HG02588 (cell line): ENCODE measurements at regions not wholly inside any gene's neighbourhood (a gene's known extent, or its start where the extent isn't known, plus 50 kb on each side); places are given as distances from the start of the nearest gene placed in this dataset.

Experiments used
- ATAC-seq: cut with Tn5 transposase; IDR thresholded peaks from one replicate; pipeline ENCODE4 v1.9.1; 2021; ENCODE audit warnings: mild to moderate bottlenecking, moderate library complexity; ENCODE audit not compliant: unreplicated experiment

DNA sequence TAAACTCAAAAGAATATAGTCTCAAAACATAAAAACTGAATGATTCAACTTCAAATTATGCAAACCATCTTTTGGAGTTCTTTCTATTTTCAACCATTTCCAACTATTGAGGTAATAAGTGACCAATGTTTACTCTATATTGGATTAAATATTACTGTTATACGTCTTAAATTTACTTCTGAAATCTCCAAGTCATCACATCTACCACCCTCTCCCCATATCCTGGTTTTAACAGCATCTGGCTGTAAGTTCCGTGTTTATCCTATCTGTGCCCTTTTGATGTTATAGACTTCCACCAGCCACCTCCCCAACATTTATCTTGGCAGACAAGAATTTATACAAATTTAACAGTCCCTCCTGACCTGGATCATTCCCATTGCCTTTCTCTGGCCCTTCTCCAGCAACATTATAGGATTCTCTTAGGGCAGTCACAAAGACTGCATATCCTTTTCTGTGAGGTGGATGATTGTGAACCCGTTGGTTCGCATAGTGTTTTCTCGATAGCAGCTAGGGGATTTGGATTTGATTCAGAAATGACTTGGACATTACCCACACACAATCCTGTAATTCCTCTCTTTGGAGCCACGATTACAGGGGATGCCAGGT, 313.4 kb upstream of the FMN2 start:
- ATAC-seq: no peak

DNA sequence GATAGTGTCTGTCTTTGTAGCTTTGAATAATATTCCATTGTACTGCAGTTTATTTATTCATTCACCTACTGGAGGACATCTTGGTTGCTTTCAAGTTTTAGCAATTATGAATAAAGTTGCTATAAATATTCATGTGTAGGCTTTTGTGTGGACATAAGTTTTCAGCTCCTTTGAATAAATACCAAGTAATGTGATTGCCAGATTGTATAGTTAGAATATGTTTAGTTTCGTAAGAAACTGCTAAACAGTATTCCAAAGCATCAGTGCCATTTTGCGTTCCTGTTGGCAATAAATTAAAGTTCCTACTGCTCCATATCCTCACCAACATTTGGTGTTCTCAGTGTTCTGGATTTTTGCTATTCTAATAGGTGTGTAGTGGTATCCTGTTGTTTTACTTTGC, 311.7 kb upstream of the FMN2 start:
- no peak for ATAC-seq

DNA sequence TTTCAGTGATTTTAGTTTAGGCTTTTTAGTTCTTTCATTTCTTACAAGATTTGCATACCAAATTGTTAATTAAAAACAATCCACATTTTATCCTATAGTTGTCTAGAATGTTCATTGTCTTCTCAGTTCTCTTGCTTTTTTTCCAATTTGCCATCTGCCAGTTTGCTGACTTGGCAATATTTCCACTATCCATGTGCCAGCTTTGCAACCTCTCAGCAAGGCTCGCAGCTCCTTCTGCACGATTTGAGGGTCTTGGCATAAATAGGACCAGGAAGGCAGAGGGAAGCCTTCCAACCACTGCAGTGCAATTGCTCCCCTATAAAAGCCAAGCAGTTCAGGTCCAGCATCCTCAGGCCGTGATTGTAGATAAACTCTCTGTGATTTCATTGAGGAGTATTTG, 306.8 kb upstream of the FMN2 start:
- no peak for ATAC-seq

DNA sequence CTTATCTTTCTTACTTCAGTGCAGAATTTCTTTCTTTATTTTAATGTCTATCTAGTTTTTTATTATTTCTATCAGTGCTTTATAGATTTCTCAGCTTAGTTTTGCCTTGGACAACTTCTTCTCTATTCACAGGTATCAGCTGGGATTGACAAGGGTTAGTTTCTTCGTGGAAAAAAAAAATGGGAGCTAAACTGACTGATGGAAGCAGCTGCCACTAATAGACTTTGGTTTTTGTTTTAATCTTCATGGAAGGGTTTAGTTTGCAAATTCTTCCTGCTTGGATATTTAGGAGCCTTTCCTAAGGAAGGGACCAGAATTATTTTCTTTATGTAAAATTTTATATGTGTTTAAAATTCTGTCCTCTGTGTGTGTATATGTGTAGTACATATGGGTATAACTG, 306.1 kb upstream of the FMN2 start:
- no peak for ATAC-seq

DNA sequence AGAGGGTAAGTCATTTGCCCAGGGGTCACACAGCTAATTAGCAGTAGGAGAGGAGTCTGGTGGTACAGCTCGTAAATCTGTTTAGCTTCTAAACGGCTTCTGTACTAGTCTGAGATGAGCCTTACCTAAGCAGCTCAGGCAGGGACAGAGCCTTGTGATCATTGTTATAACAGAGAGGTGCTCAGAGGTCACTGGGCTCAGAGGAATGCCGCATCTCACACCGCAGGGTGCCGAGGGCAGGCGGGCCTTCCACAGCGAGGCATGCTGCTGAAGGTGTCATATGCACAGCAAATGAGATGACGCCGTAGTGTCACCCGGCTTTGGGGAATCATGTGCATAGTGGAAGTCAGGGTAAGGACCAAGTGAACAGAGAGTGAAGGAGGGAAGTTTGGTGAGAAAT, 305.2 kb upstream of the FMN2 start:
- ATAC-seq: no peak

DNA sequence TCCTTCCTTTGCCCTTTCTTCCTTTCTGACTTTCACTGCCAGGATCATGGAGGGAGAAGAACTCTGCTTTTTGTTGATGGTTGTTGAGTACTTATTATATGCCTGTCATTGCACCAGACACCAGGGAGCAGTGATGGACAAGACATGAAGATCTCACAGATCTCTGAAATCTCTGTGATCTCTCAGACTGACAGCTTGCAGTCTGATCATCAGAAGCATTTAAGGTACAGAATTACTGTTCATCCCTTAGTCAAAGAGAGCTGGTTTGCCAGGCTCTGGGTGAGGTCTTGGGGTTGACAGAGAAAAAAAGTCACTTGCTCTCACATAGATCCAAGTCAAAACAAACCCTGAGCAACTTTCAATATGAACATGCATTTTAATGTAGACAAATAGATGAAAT, 299.5 kb upstream of the FMN2 start:
- no peak for ATAC-seq

DNA sequence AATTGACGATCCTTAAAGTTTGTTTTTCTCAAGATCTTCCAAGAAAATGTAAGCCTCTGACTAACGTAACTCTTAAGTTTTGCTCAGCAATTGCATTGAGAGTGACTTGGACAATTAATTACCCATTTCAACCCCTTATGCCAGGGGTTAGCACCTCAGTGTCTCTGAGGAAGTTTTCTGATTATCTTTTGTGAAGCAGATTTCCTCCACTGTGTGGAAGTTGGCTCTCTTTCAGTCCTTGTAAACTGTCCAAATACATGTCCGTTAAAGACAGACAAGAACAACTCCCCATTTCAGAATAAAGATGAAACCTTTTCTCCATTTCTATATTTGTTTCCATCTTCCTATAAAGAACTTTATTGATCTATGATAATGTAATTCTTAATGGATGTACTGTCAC, 296.4 kb upstream of the FMN2 start:
- no peak for ATAC-seq

DNA sequence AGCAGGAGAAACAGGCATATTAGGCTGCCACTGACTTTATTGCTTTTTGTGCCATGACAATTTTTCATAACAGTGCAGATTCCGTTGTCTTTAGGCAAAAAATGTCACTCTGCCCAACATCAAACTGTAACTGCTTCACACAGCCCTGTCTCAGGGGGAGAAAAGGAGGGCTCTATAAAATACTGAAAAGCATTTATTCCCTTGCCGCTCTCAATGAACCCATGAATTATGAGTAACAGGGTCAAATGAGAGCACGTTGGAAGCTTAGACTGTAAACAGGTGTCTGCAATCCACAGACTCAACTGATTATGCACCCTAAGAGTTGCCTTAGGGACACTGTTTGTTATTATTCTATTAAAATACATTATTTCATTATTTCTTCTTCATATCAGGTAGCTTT, 292.1 kb upstream of the FMN2 start:
- ATAC-seq: no peak

DNA sequence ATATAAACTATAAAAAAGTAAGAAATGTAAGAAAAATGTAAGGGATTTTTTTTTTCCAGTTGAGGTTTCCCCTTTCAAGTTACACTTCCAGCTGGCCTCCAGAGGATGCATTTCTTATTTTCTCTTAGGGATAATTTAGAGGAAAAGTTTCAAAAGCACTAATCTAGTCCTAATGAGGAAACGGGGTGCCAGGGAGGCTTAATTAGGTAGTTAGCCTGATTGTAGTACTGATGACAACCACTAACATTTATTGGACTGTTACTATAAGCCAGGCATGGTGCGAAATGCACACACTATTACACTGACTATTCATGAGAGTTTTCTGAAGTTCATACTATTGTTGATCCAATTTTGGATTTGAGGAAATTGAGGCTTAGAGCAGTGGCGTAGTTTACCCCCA, 290.8 kb upstream of the FMN2 start:
- no peak for ATAC-seq

DNA sequence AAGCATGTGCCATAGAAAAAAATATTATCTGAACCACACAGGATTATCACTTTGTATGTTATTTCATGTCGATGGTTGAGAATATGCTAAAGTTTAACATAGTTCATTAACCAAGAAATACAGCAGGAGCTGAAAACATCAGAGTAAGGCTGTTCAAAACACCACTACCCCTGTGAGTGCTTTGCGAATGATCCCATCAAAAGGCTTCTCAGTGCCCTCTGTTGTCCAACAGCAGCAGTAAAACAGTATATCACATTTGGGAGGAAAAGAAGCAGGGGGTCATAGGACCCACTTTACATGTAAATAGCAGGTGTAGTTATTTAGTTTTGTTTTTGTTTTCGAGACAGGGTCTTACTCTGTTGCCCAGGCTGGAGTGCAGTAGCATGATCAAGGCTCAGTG, 289.4 kb upstream of the FMN2 start:
- ATAC-seq: no peak

DNA sequence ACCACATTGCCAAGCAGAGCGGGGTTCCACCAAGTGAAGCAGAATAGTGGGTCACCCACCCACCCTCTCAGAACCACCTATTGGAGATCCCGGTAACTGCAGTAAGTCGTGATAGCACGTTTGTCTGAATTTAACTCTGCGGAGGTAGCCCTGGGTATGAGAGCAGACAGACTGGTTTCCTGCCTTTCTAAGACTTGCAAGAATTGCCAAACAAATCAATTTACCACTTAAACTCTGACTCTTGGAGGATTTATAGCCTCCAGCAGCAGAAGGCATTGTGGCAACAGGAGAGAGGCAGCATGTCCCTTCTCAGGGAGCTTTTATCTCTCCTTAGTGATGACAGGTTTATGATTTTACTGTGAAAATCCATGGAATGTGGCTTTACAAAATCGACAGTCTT, 287.9 kb upstream of the FMN2 start:
- no peak for ATAC-seq

DNA sequence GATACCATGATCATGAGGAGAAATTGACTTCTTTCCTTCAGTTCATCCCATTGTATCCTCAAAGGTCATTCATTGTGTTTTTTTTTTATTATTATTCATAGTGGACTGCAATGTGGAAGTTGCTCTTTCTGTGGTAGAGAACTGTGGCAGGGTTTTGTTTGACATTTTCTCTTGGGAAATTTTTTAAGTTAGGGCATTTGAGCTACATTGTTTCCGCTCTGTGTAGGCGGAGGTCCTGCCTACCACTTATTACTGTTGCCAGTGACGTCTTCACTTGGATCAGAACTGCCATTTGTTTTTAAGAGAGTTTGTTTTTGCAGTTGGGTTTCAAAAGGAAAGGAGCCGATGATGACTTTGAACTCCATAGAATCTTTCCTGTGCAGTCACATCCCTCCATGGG, 287.4 kb upstream of the FMN2 start:
- no peak for ATAC-seq

DNA sequence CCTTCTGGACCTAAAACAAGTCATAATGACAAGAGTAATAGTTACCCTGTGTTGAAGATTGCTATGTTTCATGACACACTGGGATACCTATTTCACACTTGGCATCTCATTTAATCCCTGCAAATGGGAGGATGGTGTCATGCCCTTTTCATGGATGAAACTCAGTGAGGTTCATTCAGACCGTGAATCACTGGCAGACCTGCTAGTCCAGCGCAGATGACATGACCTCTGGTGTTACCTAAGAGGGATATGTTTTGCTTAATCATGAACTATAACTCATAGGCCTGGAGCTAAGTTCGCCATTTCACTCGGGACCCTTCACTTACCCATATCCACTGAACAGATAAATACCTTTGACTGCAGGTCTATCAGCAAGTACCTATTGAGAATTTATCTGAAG, 286.6 kb upstream of the FMN2 start:
- ATAC-seq: no peak

DNA sequence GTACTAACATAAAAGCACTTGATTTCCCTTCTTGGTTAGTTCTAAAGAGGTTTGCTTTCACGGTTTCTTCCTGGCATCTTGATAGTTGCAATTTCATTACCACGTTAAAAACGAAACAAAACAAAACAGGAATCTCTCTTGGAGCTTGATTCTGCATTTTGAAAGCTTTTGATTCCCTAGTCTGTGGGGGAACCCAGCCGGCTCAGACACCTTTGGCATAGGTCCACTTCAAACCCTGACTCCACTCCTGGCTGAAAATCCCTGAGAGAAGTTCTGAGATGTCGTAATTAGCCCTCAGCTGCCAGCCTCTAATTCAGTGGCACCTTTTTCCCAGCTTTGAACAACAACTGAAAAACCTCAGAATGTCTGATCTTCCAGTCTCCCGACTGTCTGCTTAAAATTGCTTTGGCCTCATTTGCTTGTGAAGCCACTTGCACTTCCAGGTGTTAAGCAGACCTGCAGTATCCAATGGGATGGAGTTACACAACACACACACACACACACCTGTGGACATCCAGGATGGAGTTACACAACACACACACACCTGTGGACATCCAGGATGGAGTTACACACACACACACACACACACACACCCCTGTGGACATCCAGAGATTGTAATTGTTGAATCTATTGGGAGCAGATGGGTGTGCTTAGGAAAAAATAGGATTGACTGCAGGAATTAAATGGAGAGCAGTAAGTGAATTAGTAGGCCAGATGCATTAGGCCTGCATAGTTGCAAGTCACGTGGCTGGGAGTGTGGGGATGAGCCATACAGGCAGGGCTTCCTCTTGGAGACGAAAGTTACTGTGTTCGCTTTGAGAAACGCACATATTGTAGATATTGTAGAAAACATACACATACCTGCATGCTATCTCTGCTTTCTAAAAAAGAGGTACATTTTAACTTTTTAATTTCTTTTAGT, 285.6 kb upstream of the FMN2 start:
- no peak for ATAC-seq

DNA sequence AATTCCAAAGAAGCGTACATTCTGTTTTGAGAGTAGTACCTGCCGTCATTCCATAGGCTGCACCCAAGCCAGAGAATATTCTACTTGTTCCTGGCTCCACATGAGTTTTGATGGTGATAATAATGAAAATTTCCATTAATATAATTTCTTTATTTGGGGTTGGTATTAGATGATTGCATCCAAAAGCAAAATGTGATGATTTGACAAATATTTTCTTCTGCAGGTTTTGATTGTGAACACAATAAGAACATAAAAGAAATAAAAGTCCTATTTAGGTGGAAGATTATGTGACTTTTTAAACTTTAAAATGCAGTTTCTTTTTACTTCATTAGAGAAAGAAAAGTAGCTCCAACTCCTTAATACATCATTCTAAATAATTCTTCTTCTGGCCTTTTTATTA, 284.8 kb upstream of the FMN2 start:
- no peak for ATAC-seq

DNA sequence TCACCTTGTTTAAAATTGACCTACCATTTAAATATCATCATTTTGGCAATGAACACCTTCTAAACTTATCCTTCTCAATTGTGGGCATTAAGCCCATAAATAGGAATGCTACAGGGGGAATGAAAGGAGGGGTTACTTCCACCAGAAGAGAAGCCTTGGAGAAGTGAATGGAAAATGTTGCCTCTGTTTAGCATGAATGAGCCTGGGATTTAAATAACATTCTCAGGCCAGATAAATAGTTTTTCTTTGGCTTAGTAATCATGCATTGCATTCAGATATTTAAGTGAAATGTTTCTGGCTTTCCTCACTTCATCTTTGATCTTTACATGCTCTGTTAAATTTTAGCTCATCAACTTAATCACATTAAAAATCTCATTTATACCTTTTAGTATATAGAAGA, 284.3 kb upstream of the FMN2 start:
- no peak for ATAC-seq

DNA sequence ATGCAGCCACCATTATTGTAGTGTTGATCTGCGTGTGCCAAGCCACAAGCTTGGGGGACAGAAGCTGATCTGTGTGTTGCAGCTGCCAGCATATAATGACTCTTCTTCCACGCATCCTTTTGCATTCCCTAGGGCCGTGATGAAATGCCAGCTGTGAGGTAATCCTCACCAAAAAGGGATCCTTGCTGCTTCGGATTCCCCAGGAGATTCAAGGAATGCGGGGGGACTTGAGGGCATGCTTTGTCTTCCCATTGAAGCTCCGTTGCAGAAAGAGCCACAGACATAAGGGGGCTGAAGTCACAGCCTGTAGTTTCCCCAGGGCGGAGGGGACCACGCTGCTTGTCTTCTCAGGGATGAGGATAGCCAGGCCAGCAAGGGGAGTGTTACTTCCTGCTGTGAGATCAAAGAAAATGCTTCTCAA, 281.6 kb upstream of the FMN2 start:
- no peak for ATAC-seq

DNA sequence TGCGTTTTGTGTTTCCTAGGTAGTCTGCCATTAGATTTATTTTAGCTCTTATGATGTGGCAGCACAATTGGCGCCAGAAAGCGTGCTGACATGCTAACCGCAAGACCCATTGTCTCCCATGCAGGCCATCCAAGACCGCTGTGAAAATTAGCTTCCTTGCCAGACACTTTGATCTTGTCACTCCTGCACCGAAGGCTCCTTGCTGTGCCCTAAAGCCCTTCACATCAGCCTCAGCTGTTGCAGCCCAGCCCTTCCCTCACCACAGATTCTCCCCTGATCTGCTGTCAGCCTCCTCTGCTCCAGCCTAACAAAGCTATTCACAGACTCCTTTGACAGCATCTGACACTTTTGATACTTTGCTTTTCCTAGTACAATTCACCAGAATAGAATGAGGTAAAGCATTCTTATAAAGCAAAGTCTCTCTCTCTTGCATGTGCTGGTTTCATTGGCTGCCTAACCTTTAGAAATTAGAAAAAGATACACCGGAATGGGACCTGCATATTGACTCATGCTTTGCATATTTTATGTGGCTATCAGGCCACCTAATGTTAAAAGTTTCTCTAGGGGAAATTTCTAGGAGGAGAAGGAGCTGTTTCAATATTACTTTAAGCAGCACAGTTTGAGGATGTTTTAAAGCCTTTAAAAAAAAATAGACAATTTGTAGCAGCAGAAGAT, 280.3 kb upstream of the FMN2 start:
- ATAC-seq: no peak

DNA sequence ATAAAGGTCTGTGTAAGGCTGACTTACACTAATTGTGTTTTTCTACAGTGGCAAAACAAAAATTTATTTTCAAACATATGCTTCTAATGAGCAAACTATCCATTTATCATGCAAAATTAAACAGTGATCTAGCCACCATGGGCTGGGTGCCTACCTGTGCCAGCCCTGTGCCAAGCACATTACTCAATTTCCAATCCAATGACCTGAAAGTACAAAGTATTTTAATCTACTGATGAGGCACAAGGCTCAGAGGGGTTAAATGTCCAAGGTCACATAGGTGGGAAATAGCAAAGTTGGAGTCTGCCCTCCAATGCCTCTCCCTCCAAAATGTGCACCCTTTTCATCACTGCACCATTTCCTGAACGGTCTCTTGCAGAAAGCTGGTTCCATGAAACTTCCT, 279.1 kb upstream of the FMN2 start:
- ATAC-seq: no peak

DNA sequence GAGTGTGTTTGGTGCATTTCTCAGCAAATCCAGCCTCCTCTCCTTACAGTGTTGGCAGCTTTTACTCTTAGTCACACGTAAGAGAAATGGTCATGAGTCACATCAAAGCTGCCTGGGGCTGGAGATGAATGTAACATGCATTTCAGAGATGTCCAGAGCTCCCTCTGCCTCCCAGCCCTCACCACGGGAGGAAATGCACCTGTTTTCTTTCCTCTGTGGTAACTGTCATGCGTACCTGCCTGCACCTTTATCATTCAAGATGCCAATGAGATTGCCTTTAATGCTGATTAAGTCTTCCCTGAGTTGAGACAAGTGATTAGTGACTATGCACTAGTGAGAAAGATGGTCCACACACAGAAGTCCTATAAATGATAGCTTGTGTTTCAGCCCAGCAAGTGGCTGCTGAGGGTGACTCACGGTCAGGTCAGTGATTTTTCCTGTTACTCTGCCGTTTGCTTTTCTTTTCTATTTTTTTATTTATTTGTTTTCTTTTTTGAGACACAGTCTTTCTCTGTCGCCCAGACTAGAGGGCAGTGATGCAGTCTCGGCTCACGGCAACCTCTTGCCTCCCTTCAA, 277.3 kb upstream of the FMN2 start:
- ATAC-seq: no peak

DNA sequence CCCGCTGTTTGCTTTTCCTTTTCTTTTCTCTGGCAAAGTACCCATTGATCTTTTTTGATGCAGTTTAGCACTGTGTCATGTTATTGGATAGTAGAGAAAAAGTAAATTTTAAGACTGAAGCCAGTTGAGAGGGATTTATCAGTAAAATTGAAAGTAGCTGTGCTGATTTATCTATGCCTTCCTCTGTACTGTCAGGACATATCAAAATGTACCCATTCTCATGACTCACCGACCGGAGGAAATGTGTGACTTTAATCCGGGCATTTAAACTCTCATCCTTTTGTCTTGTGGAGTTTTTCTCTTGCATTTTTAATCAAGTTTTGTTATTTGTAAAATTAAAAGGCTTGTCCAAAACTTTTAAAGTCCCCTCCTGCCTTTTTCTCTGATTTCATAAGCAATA, 276.6 kb upstream of the FMN2 start:
- ATAC-seq: no peak
